GM12872 (cell line): ENCODE measurements at regions not wholly inside any gene's neighbourhood (a gene's known extent, or its start where the extent isn't known, plus 50 kb on each side); places are given as distances from the start of the nearest gene placed in this dataset.

Experiments used
- CTCF ChIP-seq: IDR thresholded peaks from 3 replicates; pipeline ENCODE4 v1.5.1; 2011; ENCODE audit warnings: low read depth, mild to moderate bottlenecking, low read length, moderate library complexity; ENCODE audit not compliant: insufficient read depth

GRCh38 chr9:115411516-115411915 is 293.6 kb upstream of the TNC start:
- no peak for TF ChIP-seq CTCF

DNA sequence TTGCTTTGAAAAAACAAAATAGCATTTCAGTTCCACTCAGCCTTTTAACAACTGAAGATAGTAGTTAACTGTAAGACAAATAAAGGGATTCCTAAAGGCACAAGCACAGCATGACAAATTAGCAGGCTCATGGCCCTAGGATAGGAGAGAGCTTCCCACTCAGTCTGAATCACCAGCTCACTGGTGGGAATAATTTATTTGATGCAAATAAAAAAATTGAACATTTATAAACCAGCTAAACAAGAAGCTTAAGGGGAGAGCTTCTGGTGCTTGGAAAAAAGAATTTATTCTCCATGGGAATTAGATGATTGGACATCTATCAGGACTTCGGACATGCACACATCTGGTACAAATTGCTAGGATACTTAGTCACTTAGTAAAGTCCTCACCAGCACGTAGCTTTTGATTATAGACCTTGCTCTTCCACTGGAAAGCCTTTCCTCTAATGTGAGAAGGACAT is 294.1 kb upstream of the TNC start:
- no peak for TF ChIP-seq CTCF

GRCh38 chr9:115412656-115413055 is 294.7 kb upstream of the TNC start:
- TF ChIP-seq CTCF, result no peak

DNA sequence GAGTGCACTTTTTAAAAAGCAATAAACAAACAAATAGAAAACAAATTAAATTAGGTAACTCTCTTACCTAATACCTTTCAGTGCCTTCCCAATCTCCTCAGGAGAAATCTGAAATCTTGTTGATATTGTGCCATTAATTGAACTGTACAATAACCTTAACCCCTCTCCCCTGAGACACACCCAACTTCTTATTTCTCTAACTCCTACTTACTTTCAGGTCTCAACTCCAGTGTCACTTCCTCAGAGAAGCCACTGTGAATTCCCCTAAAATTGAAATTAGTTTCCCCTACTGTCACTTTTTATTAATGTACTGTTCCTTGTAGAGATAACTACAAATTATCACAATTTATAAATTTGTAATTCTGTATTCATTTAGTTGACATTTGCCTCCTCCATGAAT is 295.3 kb upstream of the TNC start:
- no peak for TF ChIP-seq CTCF

DNA sequence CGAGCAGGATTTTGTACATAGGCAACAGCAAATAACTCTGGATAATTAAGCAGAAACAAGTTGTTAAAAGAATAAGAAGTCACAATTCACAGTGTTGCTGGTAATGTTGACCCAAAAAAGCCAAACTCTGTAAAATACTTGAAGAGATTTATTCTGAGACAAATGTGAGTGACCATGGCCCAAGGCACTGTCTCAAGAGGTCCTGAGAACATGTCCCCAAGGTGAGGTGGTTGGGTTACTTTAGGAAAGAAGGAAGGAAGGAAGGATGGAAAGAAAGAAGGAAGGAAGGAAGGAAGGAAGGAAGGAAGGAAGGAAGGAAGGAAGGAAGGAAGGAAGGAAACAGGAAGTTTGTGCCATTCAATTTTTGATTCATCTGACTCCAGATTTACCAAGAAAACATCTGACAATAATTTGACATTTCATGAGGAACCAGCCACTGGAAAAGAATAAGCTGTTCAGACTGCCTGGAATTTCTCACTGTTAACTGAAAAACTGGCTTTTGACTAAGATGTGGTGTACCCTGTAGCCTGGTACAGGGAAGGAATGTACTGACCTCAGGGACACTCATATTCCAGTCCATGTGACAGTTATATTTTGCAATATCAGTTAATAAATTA is 295.9 kb upstream of the TNC start:
- TF ChIP-seq CTCF, result no peak

DNA sequence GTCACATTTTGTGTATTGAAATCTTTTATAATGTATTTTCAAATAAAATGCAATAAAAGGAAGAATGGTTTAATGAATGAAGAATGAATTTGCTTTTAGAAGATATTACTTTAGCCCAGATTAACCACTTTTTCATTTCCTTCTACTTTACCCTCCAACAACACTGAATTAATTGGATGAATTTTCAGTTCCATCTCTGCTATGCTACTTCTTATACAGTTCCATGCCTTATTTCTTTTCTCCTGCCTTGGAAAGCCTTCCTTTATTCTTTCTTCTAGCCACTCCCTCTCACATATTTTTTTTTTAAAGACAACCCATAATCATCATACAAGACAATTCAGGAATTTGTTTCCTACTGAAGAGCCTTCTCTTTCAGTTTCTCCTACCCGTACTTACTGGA is 296.6 kb upstream of the TNC start:
- no peak for TF ChIP-seq CTCF

DNA sequence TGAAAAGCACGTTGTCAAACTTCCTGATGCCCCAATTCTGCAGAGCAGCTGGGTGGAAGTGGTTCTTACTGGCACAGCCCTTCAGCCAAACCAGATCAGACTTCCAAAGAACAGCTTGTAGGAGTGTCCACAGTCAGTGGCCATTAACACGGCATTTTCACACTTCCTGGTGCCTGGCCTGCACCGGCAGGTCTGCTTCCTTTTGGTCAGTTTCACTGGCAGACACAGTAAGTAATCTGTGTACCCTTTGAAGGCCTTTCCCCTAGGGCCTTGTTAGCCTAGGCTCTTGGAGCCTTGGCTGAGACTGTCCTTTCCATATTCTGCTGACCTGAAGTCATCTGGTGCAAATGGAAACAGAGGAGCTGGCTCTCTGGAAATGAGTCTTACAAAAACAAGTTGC is 297.5 kb upstream of the TNC start:
- TF ChIP-seq CTCF, result no peak
